Putamen (tissue), 1 donor: ENCODE measurements at regions not wholly inside any gene's neighbourhood (a gene's known extent, or its start where the extent isn't known, plus 50 kb on each side); places are given as distances from the start of the nearest gene placed in this dataset.

Source experiments
- DNase-seq: peaks from one replicate; pipeline ENCODE4 v3.0.0-alpha.2; 2016; ENCODE audit warnings: low spot score

- no peak for DNase-seq
Measured at GRCh38 chr6:22884456-22884855, 315.1 kb downstream of the HDGFL1 start.

- no peak for DNase-seq
Measured at GRCh38 chr6:22886650-22887581, 317.6 kb downstream of the HDGFL1 start.

- no peak for DNase-seq
Measured at GRCh38 chr6:22888163-22888752, 318.9 kb downstream of the HDGFL1 start.

DNA sequence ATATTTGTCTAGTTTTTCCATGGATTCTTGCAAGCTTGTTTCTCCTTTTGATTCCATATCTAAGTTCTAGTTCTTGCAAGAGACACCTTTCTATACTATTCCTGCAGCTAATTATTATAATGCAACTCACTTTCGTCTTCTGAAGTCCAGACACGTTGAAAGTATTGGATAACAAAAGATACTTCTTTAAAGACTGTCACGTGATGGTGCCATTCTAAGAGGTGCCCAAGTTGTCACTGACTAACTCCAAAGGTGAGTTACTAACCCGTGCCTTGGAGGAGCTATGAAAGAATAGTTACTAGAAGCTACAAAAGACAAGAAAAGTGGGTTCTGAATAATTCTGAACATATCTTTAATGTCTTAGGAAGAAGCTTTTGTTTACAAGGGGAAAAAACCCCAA is 322.6 kb downstream of the HDGFL1 start:
- no peak for DNase-seq

GRCh38 chr6:22892452-22892851 is 323.1 kb downstream of the HDGFL1 start:
- DNase-seq: no peak

GRCh38 chr6:22896696-22897095 is 327.3 kb downstream of the HDGFL1 start:
- DNase-seq: no peak

GRCh38 chr6:22899426-22899825 is 330.1 kb downstream of the HDGFL1 start:
- DNase-seq: no peak

- DNase-seq: no peak
Measured at GRCh38 chr6:22903826-22904225, 334.5 kb downstream of the HDGFL1 start.

DNA sequence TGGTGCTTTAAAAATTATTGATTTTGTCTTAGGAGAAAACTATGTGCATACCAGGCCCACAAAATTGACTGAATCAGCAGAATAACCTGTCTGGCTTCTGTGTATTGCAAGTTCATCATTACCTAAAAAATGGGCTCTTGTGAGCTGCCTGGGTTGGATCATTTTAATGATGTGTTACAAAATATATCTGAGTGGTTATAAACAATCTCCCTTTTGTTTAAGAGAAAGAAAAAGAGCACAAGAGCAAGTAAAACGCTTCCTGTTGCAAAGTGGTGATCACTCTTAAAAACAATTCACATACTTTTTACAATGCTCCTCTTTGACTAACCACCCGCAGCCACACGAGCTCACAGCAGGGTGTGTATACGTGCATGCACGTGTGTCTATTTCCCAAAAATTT is 335.1 kb downstream of the HDGFL1 start:
- DNase-seq: no peak

GRCh38 chr6:22906091-22906549 is 336.8 kb downstream of the HDGFL1 start:
- no peak for DNase-seq

GRCh38 chr6:22907085-22907484 is 337.7 kb downstream of the HDGFL1 start:
- DNase-seq: no peak

DNA sequence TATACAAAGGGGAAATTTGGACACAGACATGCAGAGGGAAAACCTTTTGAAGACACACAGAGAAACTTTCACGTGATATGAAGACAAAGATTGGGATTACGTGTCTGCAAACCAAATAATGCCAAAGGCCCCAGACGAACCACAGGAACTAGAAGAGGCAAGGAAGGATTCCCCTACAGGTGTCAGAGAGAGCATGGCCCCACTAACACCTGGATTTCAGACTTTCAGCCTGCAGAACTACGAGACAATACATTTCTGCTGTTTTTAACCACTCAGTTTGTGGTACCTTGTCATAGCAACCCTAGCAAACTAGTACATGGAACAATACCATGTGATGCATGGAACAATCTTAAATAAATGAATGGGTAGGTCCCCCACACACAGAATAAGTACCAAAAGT is 341.0 kb downstream of the HDGFL1 start:
- DNase-seq: no peak

DNA sequence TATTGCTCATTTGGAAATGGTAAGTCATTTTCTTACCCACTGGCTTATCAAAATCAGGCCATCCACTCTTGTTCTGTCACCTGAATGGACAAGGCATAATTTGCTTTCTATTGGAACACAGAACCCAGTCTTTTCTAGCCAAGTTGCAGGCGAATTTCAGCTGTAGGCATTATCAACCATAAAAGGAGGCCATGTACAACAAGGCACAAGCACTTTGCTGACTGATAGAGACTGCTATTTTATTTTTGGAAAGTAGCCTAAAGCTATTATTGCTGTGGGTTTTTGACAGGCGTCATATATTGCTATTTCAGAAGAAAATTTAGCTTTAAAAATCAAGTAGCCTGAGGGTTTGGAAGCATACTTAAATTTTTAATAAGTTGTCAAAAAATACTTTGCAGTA is 344.2 kb downstream of the HDGFL1 start:
- DNase-seq: no peak

- DNase-seq: no peak
Measured at GRCh38 chr6:22917344-22917743, 348.0 kb downstream of the HDGFL1 start.

- no peak for DNase-seq
Measured at GRCh38 chr6:22921828-22922227, 352.5 kb downstream of the HDGFL1 start.

DNA sequence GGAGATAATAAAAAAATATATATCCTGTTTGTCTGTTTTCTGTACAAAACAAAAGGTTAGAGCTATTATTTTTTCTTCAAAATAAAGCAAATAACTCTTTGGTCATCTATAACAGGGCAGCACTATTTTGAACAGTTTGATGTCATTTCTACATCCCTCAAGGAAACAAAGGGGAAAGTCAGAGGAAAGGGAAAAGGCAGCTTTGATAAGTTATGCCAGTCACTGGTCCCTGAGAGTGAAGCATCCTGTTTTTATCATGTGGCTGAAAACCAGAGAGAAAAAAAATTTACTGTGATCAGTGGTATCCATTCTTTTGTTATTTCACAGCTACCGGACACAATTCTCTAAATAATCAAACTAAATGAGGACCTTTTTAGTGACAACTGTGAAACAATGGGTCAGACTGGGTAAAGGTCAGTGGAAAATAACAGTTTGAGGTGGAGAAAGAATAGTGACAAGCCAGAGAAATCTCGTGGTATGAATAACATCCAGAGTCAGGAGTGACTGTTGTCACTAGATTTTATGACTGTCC is 356.0 kb downstream of the HDGFL1 start:
- DNase-seq: no peak

GRCh38 chr6:22925920-22926789 is 356.8 kb downstream of the HDGFL1 start:
- DNase-seq: no peak

GRCh38 chr6:22926790-22927354 is 357.5 kb downstream of the HDGFL1 start:
- no peak for DNase-seq

- no peak for DNase-seq
Measured at GRCh38 chr6:22928775-22929174, 359.4 kb downstream of the HDGFL1 start.

DNA sequence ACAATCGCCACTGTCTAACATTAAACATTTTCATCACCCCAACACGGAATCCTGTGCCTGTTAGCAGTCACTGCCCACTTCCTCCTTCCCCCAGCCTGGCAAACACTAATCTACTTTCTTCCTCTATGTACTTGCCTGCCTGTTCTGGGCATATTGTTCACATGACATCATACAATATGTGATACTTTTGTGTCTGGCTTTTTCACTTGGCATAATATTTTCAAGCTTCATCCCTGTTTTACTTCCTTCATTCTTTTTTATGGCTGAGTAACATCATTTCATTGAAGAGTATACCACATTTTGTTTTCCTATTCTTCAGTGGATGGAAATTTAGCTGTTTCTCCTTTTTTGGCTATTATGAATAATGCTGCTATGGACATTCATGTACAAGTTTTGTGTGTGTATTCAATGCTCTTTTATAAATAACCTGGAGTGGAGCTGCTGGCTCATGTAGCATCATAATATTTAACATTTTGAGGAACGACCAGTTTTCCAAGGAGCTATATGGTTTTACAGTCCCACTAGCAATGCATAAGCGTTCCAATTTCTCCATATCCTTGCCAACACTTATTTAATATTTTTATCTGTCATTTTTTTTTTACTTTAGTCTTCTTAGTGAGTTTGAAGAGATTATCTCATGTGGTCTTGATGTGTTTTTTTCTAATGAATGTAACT is 360.1 kb downstream of the HDGFL1 start:
- DNase-seq: no peak

- DNase-seq: no peak
Measured at GRCh38 chr6:22940581-22941290, 371.4 kb downstream of the HDGFL1 start.
